Endothelial cell of umbilical vein (primary cell): ENCODE measurements at regions not wholly inside any gene's neighbourhood (a gene's known extent, or its start where the extent isn't known, plus 50 kb on each side); places are given as distances from the start of the nearest gene placed in this dataset.
"Not testable (repeated sequence)": the region's sequence is repeated elsewhere in the genome, so short reads cannot be mapped to it uniquely, and the experiment has no call there.

Experiments used
- BruUV-seq: library from RNA; stranded (reverse); fragments of 400-500 nt; replicated peaks from 2 replicates; lab custom pipeline; 2021; lab: Mats Ljungman, UMichigan
- CTCF ChIA-PET: fragments of 300-600, 350-600 bp; sonication (Branson Sonifier 250); formaldehyde crosslinking; loops from one replicate; lab custom pipeline; 2021; ENCODE audit warnings: antibody characterized with exemption, inconsistent platforms; lab: Charles Lee
- POLR2A ChIA-PET: fragments of 300-600, 350-600 bp; sonication (Branson Sonifier 250); formaldehyde crosslinking; loops from one replicate; lab custom pipeline; 2021; ENCODE audit warnings: antibody characterized with exemption, inconsistent platforms; lab: Charles Lee
- DNase-seq: peaks from one replicate; pipeline ENCODE4 v3.0.0-alpha.2; 2011; ENCODE audit warnings: low read depth, low spot score
- FAIRE-seq: peaks from 2 replicates; lab custom pipeline; 2011; peaks lifted over from hg19 to GRCh38; lab: Jason Lieb, UNC
- H2AFZ ChIP-seq: 2 replicates; pipeline ENCODE4 v1.6.0; 2012; ENCODE audit warnings: low read depth, low read length, control low read depth, inconsistent platforms
- H3K27ac ChIP-seq: 2 replicates; pipeline ENCODE4 v1.5.1; 2011; ENCODE audit warnings: low read depth, mild to moderate bottlenecking, control low read depth, low read length, moderate library complexity; ENCODE audit not compliant: insufficient read depth
- H3K27me3 ChIP-seq, 2 experiments: 2 replicates each; pipeline versions ENCODE4 v1.6.0 to v1.6.1; 2011; ENCODE audit warnings: low read length in 2 of 2, mixed read lengths in 1 of 2; ENCODE audit not compliant: control insufficient read depth in 2 of 2, insufficient read depth in 2 of 2
- H3K36me3 ChIP-seq, 2 experiments: 2 replicates in 1 of 2; 3 replicates in 1 of 2; pipeline ENCODE4 v1.5.1; 2011; ENCODE audit warnings: low read length in 2 of 2, mild to moderate bottlenecking in 1 of 2, moderate library complexity in 1 of 2; ENCODE audit not compliant: control insufficient read depth in 2 of 2, insufficient read depth in 2 of 2; ENCODE audit errors: extremely low read depth in 1 of 2
- H3K4me1 ChIP-seq: 3 replicates; pipeline ENCODE4 v1.5.1; 2011; ENCODE audit warnings: mild to moderate bottlenecking, low read length; ENCODE audit not compliant: control insufficient read depth, insufficient read depth; ENCODE audit errors: extremely low read depth
- H3K4me2 ChIP-seq: 2 replicates; pipeline ENCODE4 v1.6.1; 2011; ENCODE audit warnings: low read length, control low read depth, mixed read lengths; ENCODE audit not compliant: insufficient read depth
- H3K4me3 ChIP-seq, 3 experiments: fragments of 200-600 bp in 1 of 3; sonication (generic), shearing (Covaris generic) in 1 of 3; replicated peaks in 1 of 3; 2 replicates each; pipeline ENCODE4 v1.5.1; 2011 to 2016; ENCODE audit warnings: control low read depth in 3 of 3, low read length in 3 of 3, mild to moderate bottlenecking in 2 of 3, inconsistent platforms in 1 of 3, low read depth in 1 of 3, moderate library complexity in 1 of 3; ENCODE audit not compliant: insufficient read depth in 1 of 3
- H3K79me2 ChIP-seq: 2 replicates; pipeline ENCODE4 v1.6.0; 2012; ENCODE audit warnings: low read length, inconsistent platforms; ENCODE audit not compliant: control insufficient read depth, insufficient read depth
- H3K9ac ChIP-seq: replicated peaks from 2 replicates; pipeline ENCODE3; 2011; ENCODE audit warnings: low read length, control low read depth; ENCODE audit not compliant: insufficient read depth; ENCODE audit errors: extremely low read depth
- H3K9me1 ChIP-seq: replicated peaks from 3 replicates; pipeline ENCODE4 v1.6.0; 2011; ENCODE audit warnings: mild to moderate bottlenecking, low read length; ENCODE audit not compliant: control insufficient read depth, insufficient read depth; ENCODE audit errors: extremely low read depth
- H3K9me3 ChIP-seq: replicated peaks from 2 replicates; pipeline ENCODE4 v1.5.1; 2012; ENCODE audit warnings: low read length, inconsistent platforms; ENCODE audit not compliant: control insufficient read depth, insufficient read depth
- H4K20me1 ChIP-seq: replicated peaks from 2 replicates; pipeline ENCODE3; 2011; ENCODE audit warnings: mild to moderate bottlenecking, low read length; ENCODE audit not compliant: control insufficient read depth, insufficient read depth; ENCODE audit errors: extremely low read depth
- EZH2 ChIP-seq: IDR thresholded peaks from 2 replicates; pipeline ENCODE4 v1.6.1; 2012; ENCODE audit warnings: borderline replicate concordance, low read depth, mild to moderate bottlenecking, moderate library complexity, low read length, inconsistent platforms; ENCODE audit not compliant: severe bottlenecking
- FOS ChIP-seq: IDR thresholded peaks from 2 replicates; pipeline ENCODE4 v1.6.1; 2011; ENCODE audit warnings: mild to moderate bottlenecking, low read length, moderate library complexity, borderline replicate concordance; ENCODE audit not compliant: insufficient read depth
- GATA2 ChIP-seq: IDR thresholded peaks from 2 replicates; pipeline ENCODE4 v1.7.0; 2011; ENCODE audit warnings: low read depth, mild to moderate bottlenecking, moderate library complexity, mixed read lengths, low read length; ENCODE audit not compliant: insufficient read length, insufficient read depth
- JUN ChIP-seq: IDR thresholded peaks from 2 replicates; pipeline ENCODE4 v1.6.1; 2011; ENCODE audit warnings: borderline replicate concordance, low read depth; ENCODE audit not compliant: insufficient read length, insufficient read depth
- POLR2A ChIP-seq: IDR thresholded peaks from 2 replicates; pipeline ENCODE4 v1.6.1; 2012; ENCODE audit warnings: low read depth, mild to moderate bottlenecking, control low read depth, low read length
- POLR2AphosphoS5 ChIP-seq: IDR thresholded peaks from 2 replicates; pipeline ENCODE4 v1.6.1; 2012; ENCODE audit warnings: low read depth, mild to moderate bottlenecking, control low read depth, low read length, moderate library complexity; ENCODE audit not compliant: insufficient read depth
- dilution Hi-C: fragments of 300-500 bp; cut with MboI; formaldehyde crosslinking; loops from one replicate; pipeline ENCODE4 v1.15.0; 2019; ENCODE audit warnings: low sequenced_read_pairs; ENCODE audit not compliant: extremely low pct_ligation_motif_present
- intact Hi-C: fragments of 100-400 bp; cut with micrococcal nuclease; formaldehyde crosslinking; loops from one replicate; pipeline ENCODE4 v1.10.0; 2022
- TF ChIP-seq, protein P1 (sequence below): IDR thresholded peaks from 2 replicates; pipeline ENCODE4 v1.6.1; 2011; ENCODE audit not compliant: insufficient read depth, insufficient read length

DNA sequence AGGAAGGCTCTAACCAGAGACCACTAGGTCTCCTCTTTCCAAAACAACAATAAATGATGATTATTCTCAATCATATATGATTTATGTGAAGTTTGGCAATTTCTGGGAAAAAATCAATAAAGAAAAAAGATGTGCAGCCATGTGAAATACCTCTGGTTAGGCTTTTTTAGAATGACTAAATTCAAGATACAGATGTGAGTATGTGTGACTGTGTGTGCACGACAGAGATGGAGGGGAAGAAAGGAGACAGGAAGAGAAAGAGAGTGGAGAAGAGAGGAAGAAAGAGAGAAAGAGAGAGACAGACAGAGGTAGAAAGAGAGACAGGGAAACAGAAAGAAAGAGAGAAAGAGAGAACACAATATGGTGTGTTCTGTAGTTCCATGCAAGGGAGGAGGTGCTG, 558.6 kb upstream of the CDH5 start:
- TF ChIP-seq EZH2: no peak
- TF ChIP-seq FOS: no peak
- no peak for TF ChIP-seq POLR2AphosphoS5
- TF ChIP-seq, protein P1, sequence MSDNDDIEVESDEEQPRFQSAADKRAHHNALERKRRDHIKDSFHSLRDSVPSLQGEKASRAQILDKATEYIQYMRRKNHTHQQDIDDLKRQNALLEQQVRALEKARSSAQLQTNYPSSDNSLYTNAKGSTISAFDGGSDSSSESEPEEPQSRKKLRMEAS: no peak
- TF ChIP-seq POLR2A: no peak
- TF ChIP-seq JUN: no peak
- no peak for TF ChIP-seq GATA2
- ChIA-PET CTCF (no interaction called here), POLR2A (no interaction called here)
- no peak overlapping the region for H3K27ac ChIP-seq
- H3K27me3 ChIP-seq: no peaks in the 10 kb centered on the region
- no peaks in the 10 kb centered on the region for H3K9me3 ChIP-seq
- no peak for DNase-seq
- H3K9ac ChIP-seq: no peak overlapping the region
- no peak overlapping the region for H3K4me2 ChIP-seq
- no peaks in the 10 kb centered on the region for H4K20me1 ChIP-seq
- H3K36me3 ChIP-seq: no peaks in the 10 kb centered on the region
- no TSS peak for BruUV-seq
- H3K4me3 ChIP-seq: no peak overlapping the region
- H2AFZ ChIP-seq: no peak overlapping the region
- no peaks in the 10 kb centered on the region for H3K4me1 ChIP-seq
- dilution Hi-C loops (no loop called here), intact Hi-C loops (no loop called here)
- H3K79me2 ChIP-seq: no peaks in the 10 kb centered on the region
- no peaks in the 10 kb centered on the region for H3K9me1 ChIP-seq
- FAIRE-seq: no peak

DNA sequence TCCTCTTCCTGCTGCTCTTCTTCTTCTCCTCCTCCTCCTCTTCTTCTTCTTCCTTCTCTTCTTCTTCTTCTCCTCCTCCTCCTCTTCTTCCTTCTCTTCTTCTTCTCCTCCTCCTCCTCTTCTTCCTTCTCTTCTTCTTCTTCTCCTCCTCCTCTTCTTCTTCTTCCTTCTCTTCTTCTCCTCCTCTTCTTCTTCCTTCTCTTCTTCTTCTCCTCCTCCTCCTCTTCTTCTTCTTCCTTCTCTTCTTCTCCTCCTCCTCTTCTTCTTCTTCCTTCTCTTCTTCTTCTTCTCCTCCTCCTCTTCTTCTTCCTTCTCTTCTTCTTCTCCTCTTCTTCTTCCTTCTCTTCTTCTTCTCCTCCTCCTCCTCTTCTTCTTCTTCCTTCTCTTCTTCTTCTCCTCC, 560.8 kb upstream of the CDH5 start:
- H4K20me1 ChIP-seq, H3K36me3 ChIP-seq, H3K27me3 ChIP-seq, H2AFZ ChIP-seq, intact Hi-C loops, H3K9me1 ChIP-seq, H3K79me2 ChIP-seq, FAIRE-seq, POLR2A ChIA-PET, H3K9ac ChIP-seq, H3K4me3 ChIP-seq, H3K4me2 ChIP-seq, dilution Hi-C loops, H3K27ac ChIP-seq, H3K4me1 ChIP-seq, DNase-seq, CTCF ChIA-PET, BruUV-seq, H3K9me3 ChIP-seq: not testable (repeated sequence)
